Fibroblast of pulmonary artery (primary cell): ENCODE measurements at regions not wholly inside any gene's neighbourhood (a gene's known extent, or its start where the extent isn't known, plus 50 kb on each side); places are given as distances from the start of the nearest gene placed in this dataset.
A peak's percentile ranks its signal among the peaks of the same experiment; 100 is the strongest.

Source experiments
- DNase-seq: peaks from one replicate; pipeline ENCODE4 v3.0.0-alpha.2; 2010; ENCODE audit warnings: low read depth
- H3K4me3 ChIP-seq: replicated peaks from 2 replicates; pipeline ENCODE4 v1.5.1; 2011; ENCODE audit warnings: low read depth, mild to moderate bottlenecking, control low read depth, low read length, moderate library complexity
- CTCF ChIP-seq: IDR thresholded peaks from 2 replicates; pipeline ENCODE4 v1.5.1; 2011; ENCODE audit warnings: mild to moderate bottlenecking, control low read depth, low read length, inconsistent platforms; ENCODE audit errors: missing control alignments

GRCh38 chr2:235293061-235293460, 200.8 kb upstream of the AGAP1 start:
- no peak for TF ChIP-seq CTCF
- DNase-seq = no peak
- no peak overlapping the region for H3K4me3 ChIP-seq

GRCh38 chr2:235295831-235296230, 198.0 kb upstream of the AGAP1 start:
- TF ChIP-seq CTCF = no peak
- no peak for DNase-seq
- no peak overlapping the region for H3K4me3 ChIP-seq

- H3K4me3 ChIP-seq = no peak overlapping the region
- DNase-seq = peak; percentile 75
- TF ChIP-seq CTCF = no peak
Observed at GRCh38 chr2:235300368-235301201, 193.3 kb upstream of the AGAP1 start.

GRCh38 chr2:235301202-235302076, 192.4 kb upstream of the AGAP1 start:
- no peak for TF ChIP-seq CTCF
- DNase-seq = no peak
- H3K4me3 ChIP-seq = no peak overlapping the region

- H3K4me3 ChIP-seq = no peak overlapping the region
- DNase-seq = no peak
- no peak for TF ChIP-seq CTCF
Observed at GRCh38 chr2:235302263-235302662, 191.6 kb upstream of the AGAP1 start.

- H3K4me3 ChIP-seq = no peak overlapping the region
- DNase-seq = no peak
- no peak for TF ChIP-seq CTCF
Observed at GRCh38 chr2:235303499-235304291, 190.1 kb upstream of the AGAP1 start.
